SJCRH30 (cell line): ENCODE measurements at regions not wholly inside any gene's neighbourhood (a gene's known extent, or its start where the extent isn't known, plus 50 kb on each side); places are given as distances from the start of the nearest gene placed in this dataset.
"Not testable (repeated sequence)": the region's sequence is repeated elsewhere in the genome, so short reads cannot be mapped to it uniquely, and the experiment has no call there.

Source experiments
- DNase-seq, 2 experiments: peaks; one replicate each; pipeline ENCODE4 v3.0.0-alpha.2; 2015 to 2020
- H3K27ac ChIP-seq: fragments of 250-450 bp; sonication (Bioruptor Pico); 2 replicates; pipeline ENCODE4 v1.5.1; 2020; ENCODE audit warnings: mild to moderate bottlenecking, moderate library complexity
- H3K27me3 ChIP-seq: fragments of 250-450 bp; sonication (Bioruptor Pico); 2 replicates; pipeline ENCODE4 v1.5.1; 2020; ENCODE audit warnings: mild to moderate bottlenecking, moderate library complexity
- H3K36me3 ChIP-seq: fragments of 250-450 bp; sonication (Bioruptor Pico); 2 replicates; pipeline ENCODE4 v1.5.1; 2020; ENCODE audit warnings: mild to moderate bottlenecking, moderate library complexity
- H3K4me1 ChIP-seq: fragments of 250-450 bp; sonication (Bioruptor Pico); 2 replicates; pipeline ENCODE4 v1.5.1; 2020; ENCODE audit warnings: mild to moderate bottlenecking, moderate library complexity
- H3K4me3 ChIP-seq: fragments of 250-450 bp; sonication (Bioruptor Pico); 2 replicates; pipeline ENCODE4 v1.5.1; 2020; ENCODE audit warnings: mild to moderate bottlenecking, moderate library complexity
- H3K9me3 ChIP-seq: fragments of 250-450 bp; sonication (Bioruptor Pico); replicated peaks from 2 replicates; pipeline ENCODE4 v1.5.1; 2020; ENCODE audit warnings: mild to moderate bottlenecking, moderate library complexity

DNA sequence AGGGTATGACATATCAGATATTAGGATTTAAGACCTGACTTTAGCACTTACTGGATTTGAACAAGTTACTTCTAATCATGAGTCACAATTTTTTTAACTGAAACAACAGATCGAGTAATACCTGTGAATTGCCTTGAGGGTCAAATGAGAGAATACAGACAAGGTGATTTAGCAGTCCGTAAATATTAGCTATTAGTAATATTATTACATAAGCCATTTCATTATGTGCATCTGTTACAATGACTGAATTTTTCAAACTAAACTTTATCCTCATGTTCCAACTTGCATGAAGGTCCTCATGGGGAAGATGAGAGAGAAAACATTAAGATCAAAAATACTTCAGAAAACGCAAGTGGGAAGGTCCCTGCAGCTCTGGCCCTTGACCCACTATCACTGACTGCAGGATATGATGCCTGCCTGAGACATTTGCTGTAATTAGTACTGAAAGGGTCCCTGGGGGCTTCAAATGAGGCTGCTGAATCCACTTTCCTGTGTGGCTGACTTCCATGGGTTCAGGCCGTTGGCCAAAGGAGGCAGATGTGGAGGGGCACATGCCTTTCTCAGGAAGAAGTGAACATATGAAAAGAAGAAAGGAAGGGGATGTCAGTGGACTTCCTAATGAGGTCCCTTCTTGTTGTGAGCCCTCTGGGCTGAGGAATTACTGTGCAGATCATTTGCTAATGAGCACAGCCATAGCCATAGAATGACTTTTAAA, 441.7 kb downstream of the CDH11 start:
- Histone ChIP-seq H3K9me3 (no peaks in the 10 kb centered on the region), H3K27me3 (no peaks in the 10 kb centered on the region), H3K4me1 (no peaks in the 10 kb centered on the region), H3K36me3 (no peaks in the 10 kb centered on the region), H3K27ac (no peak overlapping the region), H3K4me3 (no peak overlapping the region)
- no peak for DNase-seq

DNA sequence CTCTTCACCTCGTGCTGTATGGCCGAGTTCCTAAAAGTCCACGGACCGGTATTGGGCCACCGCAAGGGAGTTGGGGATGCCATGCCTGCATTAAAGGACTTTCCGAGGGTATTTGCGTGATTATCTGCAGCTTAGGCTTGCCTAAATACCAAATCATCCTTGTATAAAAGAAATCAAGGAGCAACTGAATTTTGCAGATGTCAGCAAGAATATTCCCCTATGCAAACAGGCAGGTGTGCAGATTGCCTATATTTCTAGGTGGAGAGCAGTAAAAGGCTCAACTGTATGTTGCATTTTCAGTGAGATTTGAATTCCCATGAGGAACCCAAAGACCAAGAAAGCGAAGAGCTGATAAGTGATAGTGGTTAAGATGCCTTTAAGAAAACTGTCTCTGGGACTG, 452.3 kb downstream of the CDH11 start:
- no peaks in the 10 kb centered on the region for H3K4me1 ChIP-seq
- H3K9me3 ChIP-seq = no peaks in the 10 kb centered on the region
- no peak for DNase-seq
- no peaks in the 10 kb centered on the region for H3K36me3 ChIP-seq
- no peak overlapping the region for H3K27ac ChIP-seq
- H3K27me3 ChIP-seq = no peaks in the 10 kb centered on the region
- no peak overlapping the region for H3K4me3 ChIP-seq

GRCh38 chr16:64667334-64667877, 454.5 kb downstream of the CDH11 start:
- Histone ChIP-seq H3K4me3 (no peak overlapping the region), H3K36me3 (no peaks in the 10 kb centered on the region), H3K27ac (no peak overlapping the region), H3K9me3 (no peaks in the 10 kb centered on the region), H3K4me1 (no peaks in the 10 kb centered on the region), H3K27me3 (no peaks in the 10 kb centered on the region)
- no peak for DNase-seq

- not testable (repeated sequence) for H3K4me3 ChIP-seq, DNase-seq, H3K27me3 ChIP-seq, H3K36me3 ChIP-seq, H3K9me3 ChIP-seq, H3K27ac ChIP-seq, H3K4me1 ChIP-seq
Observed at GRCh38 chr16:64662312-64662711, 459.6 kb downstream of the CDH11 start.

GRCh38 chr16:64659866-64660265, 462.0 kb downstream of the CDH11 start:
- no peak for DNase-seq
- no peaks in the 10 kb centered on the region for H3K4me1 ChIP-seq
- no peak overlapping the region for H3K4me3 ChIP-seq
- no peaks in the 10 kb centered on the region for H3K36me3 ChIP-seq
- H3K27me3 ChIP-seq = no peaks in the 10 kb centered on the region
- H3K27ac ChIP-seq = no peak overlapping the region
- H3K9me3 ChIP-seq = no peaks in the 10 kb centered on the region

DNA sequence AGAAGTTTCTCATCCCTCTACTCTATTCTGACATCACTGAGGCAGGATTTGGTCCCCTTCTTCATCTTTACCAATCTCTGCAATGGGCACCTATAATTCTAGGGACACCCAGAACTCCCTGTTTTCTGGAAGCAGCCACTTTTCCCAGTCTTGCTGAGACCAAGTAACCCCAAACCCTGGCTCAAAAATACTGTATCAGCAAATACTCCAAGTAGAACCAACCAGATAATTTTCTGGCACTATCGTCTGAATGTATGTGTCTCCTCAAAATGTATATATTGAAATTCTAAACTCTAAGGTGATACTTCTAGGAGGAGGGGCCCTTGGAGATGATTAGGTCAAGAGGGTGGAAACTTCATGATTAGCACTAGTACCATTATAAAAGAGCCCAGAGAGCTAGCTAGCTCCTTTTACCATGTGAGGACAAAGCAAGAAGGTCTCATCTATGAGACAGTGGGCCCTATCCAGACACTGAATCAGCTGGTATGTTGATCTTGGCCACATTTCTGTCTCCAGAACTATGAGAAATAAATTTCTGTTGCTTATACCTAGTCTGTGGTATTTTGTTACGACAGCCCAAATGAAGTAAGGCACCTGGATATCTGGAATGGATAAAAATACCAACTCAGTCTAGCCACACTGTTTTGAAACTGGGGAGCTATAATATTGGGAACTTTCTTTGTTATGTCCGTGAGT, 464.4 kb downstream of the CDH11 start:
- DNase-seq = no peak
- peaks cover 6% of the 10 kb centered on the region; the same call in 1 of the 2 replicates for H3K4me1 ChIP-seq
- H3K27ac ChIP-seq = no peak overlapping the region

DNA sequence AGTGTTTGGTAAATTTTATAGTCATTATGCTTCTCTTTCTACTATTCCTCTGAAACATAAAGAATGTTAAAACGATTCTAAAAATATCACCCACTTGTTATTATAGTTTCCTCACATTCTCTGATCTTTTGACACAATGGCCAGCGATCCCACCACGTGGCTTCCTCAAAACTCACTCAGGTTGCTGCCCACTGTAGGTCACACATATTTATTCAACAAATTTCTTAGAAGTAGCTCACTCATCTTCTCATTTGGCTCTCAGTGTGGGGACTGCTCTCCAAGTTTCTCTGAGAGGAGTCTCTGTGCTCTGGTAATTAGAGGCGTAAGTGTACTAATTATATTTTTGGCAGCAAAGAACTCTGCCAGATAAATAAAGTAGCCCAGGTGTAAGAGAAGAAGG, 465.4 kb downstream of the CDH11 start:
- peaks cover 6% of the 10 kb centered on the region; the same call in 1 of the 2 replicates for H3K4me1 ChIP-seq
- no peak for DNase-seq
- H3K36me3 ChIP-seq = no peaks in the 10 kb centered on the region
- H3K27me3 ChIP-seq = no peaks in the 10 kb centered on the region
- H3K9me3 ChIP-seq = no peaks in the 10 kb centered on the region
- H3K27ac ChIP-seq = no peak overlapping the region
- no peak overlapping the region for H3K4me3 ChIP-seq

More for the DNA sequence above, 464.4 kb downstream of the CDH11 start:
- Histone ChIP-seq H3K4me3 (no peak overlapping the region), H3K36me3 (no peaks in the 10 kb centered on the region), H3K9me3 (no peaks in the 10 kb centered on the region), H3K27me3 (no peaks in the 10 kb centered on the region)

DNA sequence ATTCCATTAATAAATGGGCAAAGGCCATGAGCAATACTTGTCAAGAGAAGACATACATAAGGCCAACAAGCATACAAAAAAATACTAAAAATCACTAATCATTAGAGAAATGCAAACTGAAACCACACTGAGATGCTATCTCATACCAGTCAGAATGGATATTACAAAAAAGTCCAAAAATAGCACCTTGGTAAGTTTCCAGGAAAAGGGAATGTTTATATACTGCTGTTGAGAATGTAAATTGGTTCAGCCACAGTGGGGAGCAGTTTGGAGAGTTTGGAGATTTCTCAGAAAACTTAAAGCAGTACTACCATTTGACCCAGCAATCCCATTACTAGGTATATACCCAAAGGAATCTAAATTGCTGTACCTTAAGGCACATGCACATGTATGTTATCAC, 467.7 kb downstream of the CDH11 start:
- Histone ChIP-seq H3K27ac (no peak overlapping the region), H3K4me3 (no peak overlapping the region), H3K4me1 (peaks cover 6% of the 10 kb centered on the region; the same call in 1 of the 2 replicates), H3K27me3 (no peaks in the 10 kb centered on the region), H3K36me3 (no peaks in the 10 kb centered on the region), H3K9me3 (no peaks in the 10 kb centered on the region; the same call in 1 of the 2 replicates)
- peak in 1 of 2 experiments; percentile 22 for DNase-seq

GRCh38 chr16:64648282-64648681, 473.6 kb downstream of the CDH11 start:
- Histone ChIP-seq H3K27me3 (no peaks in the 10 kb centered on the region), H3K4me1 (no peaks in the 10 kb centered on the region), H3K36me3 (no peaks in the 10 kb centered on the region), H3K9me3 (no peaks in the 10 kb centered on the region; the same call in 1 of the 2 replicates), H3K27ac (no peak overlapping the region), H3K4me3 (no peak overlapping the region)
- DNase-seq = no peak

DNA sequence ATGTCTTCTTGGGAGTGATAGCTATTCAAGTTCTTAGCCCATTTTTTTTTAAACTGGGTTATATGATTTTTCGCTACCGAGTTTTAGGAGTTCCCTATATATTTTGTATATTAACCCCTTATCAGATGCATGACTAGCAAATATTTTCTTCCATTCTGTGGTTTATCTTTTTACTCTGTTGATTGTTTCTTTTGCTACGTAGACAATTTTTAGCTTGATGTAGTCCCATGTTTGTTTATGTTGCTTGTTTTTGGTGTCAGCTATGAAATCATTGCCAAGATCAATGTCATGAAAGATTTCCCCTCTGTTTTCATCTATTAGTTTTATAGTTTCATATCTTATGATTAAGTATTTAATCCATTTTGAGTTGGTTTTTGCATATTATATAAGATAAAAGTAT, 480.5 kb downstream of the CDH11 start:
- no peak for DNase-seq
- no peaks in the 10 kb centered on the region for H3K27me3 ChIP-seq
- H3K4me1 ChIP-seq = no peaks in the 10 kb centered on the region
- no peaks in the 10 kb centered on the region for H3K36me3 ChIP-seq
- H3K4me3 ChIP-seq = no peak overlapping the region
- H3K27ac ChIP-seq = no peak overlapping the region
- no peaks in the 10 kb centered on the region; the same call in 1 of the 2 replicates for H3K9me3 ChIP-seq

DNA sequence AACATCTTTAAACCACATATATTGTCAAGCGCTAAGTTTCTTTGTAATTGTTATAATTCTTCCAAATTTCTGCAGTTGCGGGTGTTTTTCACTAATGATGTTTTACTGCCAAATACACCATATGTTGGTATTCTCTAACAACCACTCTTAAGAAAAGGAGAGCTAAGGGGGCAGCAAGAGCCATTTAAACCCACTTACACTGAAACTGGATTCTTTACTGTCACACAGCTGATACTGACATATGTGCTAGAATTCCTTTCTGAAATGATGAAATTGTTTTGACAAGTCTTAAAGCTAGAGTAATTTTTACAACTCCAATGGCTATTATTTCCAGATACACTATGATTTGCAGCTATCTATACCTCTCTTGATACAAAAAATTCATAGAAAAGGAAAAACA, 483.1 kb downstream of the CDH11 start:
- Histone ChIP-seq H3K4me1 (no peaks in the 10 kb centered on the region), H3K4me3 (no peak overlapping the region), H3K27ac (no peak overlapping the region), H3K36me3 (no peaks in the 10 kb centered on the region), H3K9me3 (no peaks in the 10 kb centered on the region), H3K27me3 (no peaks in the 10 kb centered on the region)
- no peak for DNase-seq

DNA sequence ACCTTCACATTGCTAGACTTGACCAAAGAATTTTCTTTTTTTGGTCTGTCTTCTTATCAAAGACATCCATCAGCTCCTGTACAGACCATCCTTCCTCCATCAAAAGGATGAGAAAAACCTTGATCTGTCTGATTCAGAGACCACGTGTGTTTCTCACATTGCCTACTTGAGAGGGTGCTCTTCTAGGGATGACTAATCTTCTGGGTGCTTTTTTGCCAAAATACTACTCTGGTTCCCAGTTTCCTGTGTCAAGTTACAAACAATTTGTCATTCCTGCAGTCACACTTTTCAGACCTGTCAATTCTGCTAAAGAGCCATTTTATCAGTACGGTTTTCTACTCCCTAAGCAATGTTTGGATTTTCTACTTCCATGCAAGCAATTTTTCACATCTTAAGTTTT, 492.2 kb downstream of the CDH11 start:
- DNase-seq = peak in 1 of 2 experiments; percentile 7
- Histone ChIP-seq H3K36me3 (no peaks in the 10 kb centered on the region), H3K27me3 (no peaks in the 10 kb centered on the region), H3K4me3 (no peak overlapping the region), H3K27ac (no peak overlapping the region), H3K4me1 (no peaks in the 10 kb centered on the region), H3K9me3 (no peaks in the 10 kb centered on the region)

GRCh38 chr16:64627781-64628180, 494.1 kb downstream of the CDH11 start:
- H3K36me3 ChIP-seq = no peaks in the 10 kb centered on the region
- no peaks in the 10 kb centered on the region for H3K4me1 ChIP-seq
- H3K4me3 ChIP-seq = no peak overlapping the region
- H3K27me3 ChIP-seq = no peaks in the 10 kb centered on the region
- H3K27ac ChIP-seq = no peak overlapping the region
- no peaks in the 10 kb centered on the region for H3K9me3 ChIP-seq
- DNase-seq = no peak

DNA sequence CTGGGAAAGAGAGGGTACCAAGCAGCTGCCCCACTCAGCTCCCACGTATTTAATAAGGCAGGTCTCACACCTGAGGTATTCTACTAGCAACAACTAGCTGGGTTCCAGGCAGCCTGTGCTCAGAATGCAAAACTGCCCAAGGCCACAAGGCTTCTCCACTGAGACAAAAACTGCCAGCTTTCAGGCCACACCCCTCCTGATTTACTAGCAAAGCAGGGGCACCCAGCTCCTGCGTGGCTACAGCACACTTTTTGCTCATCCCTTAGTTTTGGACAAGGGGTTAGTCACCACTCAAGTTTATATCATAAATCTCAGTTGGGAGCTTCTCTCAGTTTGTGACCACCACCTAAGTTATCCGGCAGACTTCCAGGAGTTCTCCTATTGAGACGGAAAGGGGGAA, 494.6 kb downstream of the CDH11 start:
- Histone ChIP-seq H3K27me3 (no peaks in the 10 kb centered on the region), H3K9me3 (no peaks in the 10 kb centered on the region), H3K4me1 (no peaks in the 10 kb centered on the region), H3K36me3 (no peaks in the 10 kb centered on the region), H3K27ac (no peak overlapping the region), H3K4me3 (no peak overlapping the region)
- DNase-seq = peak in 1 of 2 experiments; percentile 22

DNA sequence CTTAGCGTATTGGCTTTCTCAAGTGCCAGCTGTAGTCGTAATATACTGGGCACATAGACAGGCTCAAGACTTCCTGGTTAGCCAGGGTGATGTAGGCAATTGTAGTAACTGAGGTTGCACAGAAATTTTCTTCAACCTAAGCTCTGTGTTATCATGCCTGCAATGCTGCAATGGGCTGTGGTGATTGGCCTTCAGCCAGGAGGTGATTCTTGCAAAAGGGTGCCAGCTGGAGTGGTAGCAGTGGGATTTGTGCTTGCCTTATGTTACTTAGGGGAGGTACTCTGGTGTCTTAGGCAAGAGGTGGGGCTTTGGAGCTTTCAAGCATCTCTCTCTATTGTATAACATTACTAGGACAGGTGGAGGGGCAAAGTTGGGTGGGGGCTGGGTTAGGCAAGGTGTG, 495.1 kb downstream of the CDH11 start:
- Histone ChIP-seq H3K9me3 (no peaks in the 10 kb centered on the region), H3K27ac (no peak overlapping the region), H3K36me3 (no peaks in the 10 kb centered on the region), H3K4me1 (no peaks in the 10 kb centered on the region), H3K27me3 (no peaks in the 10 kb centered on the region), H3K4me3 (no peak overlapping the region)
- peak; percentile 18 to 40 for DNase-seq
